ENCODE measurements at regions not wholly inside any gene's neighbourhood (a gene's known extent, or its start where the extent isn't known, plus 50 kb on each side); places are given as distances from the start of the nearest gene placed in this dataset.

DNA sequence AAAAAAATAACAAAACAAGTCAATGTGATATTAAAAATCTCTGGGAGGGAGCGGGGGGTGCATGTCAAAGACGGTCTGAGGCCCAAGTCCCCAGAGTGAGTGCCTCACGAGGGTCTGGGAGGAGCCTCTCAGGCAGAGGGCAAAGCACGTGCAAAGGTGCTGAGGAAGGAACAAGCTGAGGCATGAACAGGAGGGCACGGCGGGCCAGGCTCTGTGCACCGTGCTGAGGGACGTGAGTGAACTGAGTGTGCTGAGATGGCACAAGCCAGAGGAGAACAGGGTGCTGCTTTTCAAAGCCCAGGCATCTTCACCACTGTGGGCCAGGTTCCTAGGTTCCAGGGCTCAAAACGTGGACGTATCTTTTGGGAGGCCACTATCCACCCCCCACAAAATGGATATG lies 142.1 kb upstream of the PHACTR3 start:
- DNase-seq (ENCODE audit: low spot score in 2 of 2): no peak
- no peak for TF ChIP-seq POLR2A (IDR thresholded peaks at IDR 0.05)
- TF ChIP-seq CTCF (IDR thresholded peaks at IDR 0.05): no peak
- no peak for TF ChIP-seq EP300 (IDR thresholded peaks at IDR 0.05)
- H3K27ac ChIP-seq: no peak overlapping the region
- no peaks in the 10 kb centered on the region for H3K36me3 ChIP-seq
- 76 to 79% methylated on average over 10 of the region's 10 CpGs for WGBS, 2 donors
- H3K4me1 ChIP-seq: no peaks in the 10 kb centered on the region
- peaks cover 0 to 12% of the 10 kb centered on the region in 2 donors for H3K27me3 ChIP-seq
- peaks cover 0 to 12% (median 0%) of the 10 kb centered on the region in 4 donors for H3K9me3 ChIP-seq
- H3K4me3 ChIP-seq: no peak overlapping the region

DNA sequence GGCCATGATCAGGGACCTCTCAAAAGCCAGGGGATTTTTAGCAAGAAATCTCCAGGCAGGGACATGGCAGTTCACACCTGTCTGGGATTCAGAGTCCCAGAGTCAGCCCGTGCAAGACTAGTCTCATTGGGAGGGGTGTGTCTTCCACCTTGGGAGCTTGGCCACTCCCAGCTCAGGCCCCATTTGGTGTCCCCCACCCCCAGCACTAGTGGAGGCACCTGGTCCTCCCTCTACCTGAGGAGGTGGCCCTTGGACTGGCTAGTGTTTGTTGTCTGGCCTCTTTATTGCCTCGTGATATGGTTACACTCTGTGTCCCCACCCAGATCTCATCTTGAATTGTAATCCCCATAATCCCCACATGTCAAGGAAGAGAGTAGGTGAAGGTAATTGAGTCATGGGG lies 140.8 kb upstream of the PHACTR3 start:
- Histone ChIP-seq H3K27ac (no peak overlapping the region), H3K36me3 (no peaks in the 10 kb centered on the region), H3K27me3 (peaks cover 0 to 8% of the 10 kb centered on the region in 2 donors), H3K4me3 (no peak overlapping the region), H3K9me3 (peaks cover 0 to 11% (median 0%) of the 10 kb centered on the region in 4 donors), H3K4me1 (no peaks in the 10 kb centered on the region)
- TF ChIP-seq CTCF (IDR thresholded peaks at IDR 0.05) (no peak), EP300 (IDR thresholded peaks at IDR 0.05) (no peak), POLR2A (IDR thresholded peaks at IDR 0.05) (no peak)
- no peak for DNase-seq (ENCODE audit: low spot score in 2 of 2)
- WGBS, 2 donors: 66 to 67% methylated on average over 2 of the region's 2 CpGs

DNA sequence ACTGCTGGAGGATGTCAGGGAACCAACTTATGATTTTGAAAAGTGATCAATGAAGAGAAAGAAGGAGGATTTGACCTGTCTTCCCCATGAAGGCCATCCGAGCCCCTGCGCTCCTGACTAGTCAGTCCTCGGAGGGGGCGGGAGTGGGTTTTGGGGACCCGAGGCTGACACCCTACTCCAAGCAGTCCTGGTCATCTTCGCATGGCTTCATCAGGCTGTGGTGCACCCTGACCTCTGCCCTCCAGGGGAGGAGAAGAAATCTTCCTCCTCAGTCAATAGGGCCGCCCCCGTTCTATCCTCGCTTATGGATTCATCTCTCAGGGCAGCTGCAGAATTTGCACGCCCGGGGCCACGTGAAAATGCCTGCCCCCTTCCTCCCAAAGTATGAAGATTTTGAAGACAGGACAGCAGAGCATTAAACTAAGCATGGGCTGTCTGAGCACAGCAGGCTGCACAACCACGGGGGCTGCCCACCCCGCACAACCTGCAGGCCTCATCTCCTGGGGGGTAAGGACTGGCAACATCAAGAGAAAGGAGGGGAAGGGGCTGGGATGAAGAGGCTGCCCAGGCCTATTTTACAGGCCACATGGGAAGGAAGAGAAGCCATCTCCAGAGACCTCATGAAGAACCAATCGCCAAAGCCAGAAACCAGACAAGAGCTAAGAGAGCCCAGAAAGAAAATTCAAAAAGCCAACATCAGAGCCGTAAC lies 138.1 kb upstream of the PHACTR3 start:
- 80 to 82% methylated on average over 16 of the region's 16 CpGs for WGBS, 2 donors
- no peak for DNase-seq (ENCODE audit: low spot score in 2 of 2)
- no peak for TF ChIP-seq EP300 (IDR thresholded peaks at IDR 0.05)
- no peak for TF ChIP-seq POLR2A (IDR thresholded peaks at IDR 0.05)
- TF ChIP-seq CTCF (IDR thresholded peaks at IDR 0.05): no peak

GRCh38 chr20:59468831-59469230 lies 135.5 kb upstream of the PHACTR3 start:
- no peak overlapping the region for H3K4me3 ChIP-seq
- H3K27ac ChIP-seq: no peak overlapping the region
- H3K4me1 ChIP-seq: no peaks in the 10 kb centered on the region
- peaks cover 0 to 11% of the 10 kb centered on the region in 2 donors for H3K27me3 ChIP-seq
- no peak for DNase-seq (ENCODE audit: low spot score in 2 of 2)
- WGBS, 2 donors: 77 to 91% methylated on average over 5 of the region's 5 CpGs
- TF ChIP-seq EP300 (IDR thresholded peaks at IDR 0.05) (no peak), POLR2A (IDR thresholded peaks at IDR 0.05) (no peak), CTCF (IDR thresholded peaks at IDR 0.05) (no peak)
- no peaks in the 10 kb centered on the region for H3K9me3 ChIP-seq
- H3K36me3 ChIP-seq: no peaks in the 10 kb centered on the region

More for the DNA sequence above, 138.1 kb upstream of the PHACTR3 start:
- Histone ChIP-seq H3K36me3 (no peaks in the 10 kb centered on the region), H3K27ac (no peak overlapping the region), H3K27me3 (peaks cover 0 to 3% of the 10 kb centered on the region in 2 donors), H3K4me3 (no peak overlapping the region), H3K4me1 (no peaks in the 10 kb centered on the region), H3K9me3 (no peaks in the 10 kb centered on the region)

GRCh38 chr20:59469267-59470252 lies 134.8 kb upstream of the PHACTR3 start:
- DNase-seq (ENCODE audit: low spot score in 2 of 2): no peak

More at GRCh38 chr20:59469267-59470252, 134.8 kb upstream of the PHACTR3 start:
- WGBS, 2 donors: 71 to 74% methylated on average over 34 of the region's 34 CpGs
- Histone ChIP-seq H3K27ac (no peak overlapping the region), H3K9me3 (no peaks in the 10 kb centered on the region), H3K27me3 (peaks cover 0 to 11% of the 10 kb centered on the region in 2 donors), H3K36me3 (no peaks in the 10 kb centered on the region), H3K4me3 (no peak overlapping the region), H3K4me1 (no peaks in the 10 kb centered on the region)
- TF ChIP-seq POLR2A (IDR thresholded peaks at IDR 0.05): no peak
- TF ChIP-seq EP300 (IDR thresholded peaks at IDR 0.05): no peak
- no peak for TF ChIP-seq CTCF (IDR thresholded peaks at IDR 0.05)

Data from tibial nerve (tissue), 4 donors.